ENCODE measurements at regions not wholly inside any gene's neighbourhood (a gene's known extent, or its start where the extent isn't known, plus 50 kb on each side); places are given as distances from the start of the nearest gene placed in this dataset.

DNA sequence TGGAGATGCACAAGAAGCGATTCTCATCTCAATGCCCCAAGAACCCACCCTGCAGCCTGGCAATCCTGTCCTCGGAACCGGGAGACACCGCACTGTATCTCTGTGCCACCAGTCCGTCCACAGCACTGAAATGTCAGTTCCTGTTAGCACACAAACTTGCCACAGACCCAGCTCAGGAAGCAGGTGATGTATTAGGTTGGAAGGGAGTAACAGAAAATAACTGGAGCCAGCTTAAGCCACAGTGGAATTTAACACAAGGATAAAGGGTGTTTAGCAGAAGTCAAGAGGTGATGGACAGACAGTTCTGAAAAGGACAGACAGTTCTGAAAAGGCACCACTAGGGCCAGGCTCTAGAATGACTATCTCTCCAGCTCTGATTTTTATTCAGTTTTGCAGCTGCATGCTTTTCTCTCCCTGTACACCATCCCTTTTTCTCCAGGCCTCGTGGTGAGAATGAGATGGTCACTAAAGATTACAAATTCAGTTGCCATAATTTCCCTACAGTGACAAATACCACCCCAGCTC, 114.4 kb downstream of the ANKRD18B start:
- Histone ChIP-seq H3K36me3 (no peaks in the 10 kb centered on the region), H3K27me3 (peaks cover 0 to 6% of the 10 kb centered on the region in 2 donors), H3K27ac (no peak overlapping the region), H3K4me1 (no peaks in the 10 kb centered on the region), H3K9me3 (no peaks in the 10 kb centered on the region), H3K4me3 (no peak overlapping the region)
- intact Hi-C loops (cut with DNase I; ENCODE audit: low total_unique reads), result no loop called here
- DNase-seq (ENCODE audit: low spot score in 2 of 2), result no peak
- no peak for TF ChIP-seq POLR2AphosphoS5 (IDR thresholded peaks at IDR 0.05)

DNA sequence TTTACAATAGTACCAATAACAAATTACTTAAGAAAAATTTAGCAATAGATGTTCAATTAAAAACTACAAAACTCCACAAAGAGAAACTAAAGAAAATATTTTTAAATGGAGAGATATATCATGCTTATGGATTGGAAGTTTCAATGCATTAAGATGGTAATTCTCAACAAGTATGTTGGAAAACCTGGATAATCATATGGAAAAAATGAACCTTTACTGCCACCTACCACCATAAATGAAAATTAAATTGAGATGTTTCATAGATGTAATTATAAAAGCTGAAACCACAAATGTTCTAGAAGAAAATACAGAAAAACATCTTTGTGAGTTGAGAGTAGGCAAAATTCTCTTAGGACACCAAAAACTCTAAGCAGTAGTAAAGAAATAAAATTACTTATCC, 121.7 kb downstream of the ANKRD18B start:
- DNase-seq (ENCODE audit: low spot score in 2 of 2), result no peak
- Histone ChIP-seq H3K36me3 (no peaks in the 10 kb centered on the region), H3K27ac (no peak overlapping the region), H3K9me3 (no peaks in the 10 kb centered on the region), H3K4me3 (no peak overlapping the region), H3K4me1 (no peaks in the 10 kb centered on the region), H3K27me3 (no peaks in the 10 kb centered on the region)
- intact Hi-C loops (cut with DNase I; ENCODE audit: low total_unique reads), result no loop called here
- no peak for TF ChIP-seq POLR2A (IDR thresholded peaks at IDR 0.05)
- TF ChIP-seq POLR2AphosphoS5 (IDR thresholded peaks at IDR 0.05), result no peak
- TF ChIP-seq, protein P1, sequence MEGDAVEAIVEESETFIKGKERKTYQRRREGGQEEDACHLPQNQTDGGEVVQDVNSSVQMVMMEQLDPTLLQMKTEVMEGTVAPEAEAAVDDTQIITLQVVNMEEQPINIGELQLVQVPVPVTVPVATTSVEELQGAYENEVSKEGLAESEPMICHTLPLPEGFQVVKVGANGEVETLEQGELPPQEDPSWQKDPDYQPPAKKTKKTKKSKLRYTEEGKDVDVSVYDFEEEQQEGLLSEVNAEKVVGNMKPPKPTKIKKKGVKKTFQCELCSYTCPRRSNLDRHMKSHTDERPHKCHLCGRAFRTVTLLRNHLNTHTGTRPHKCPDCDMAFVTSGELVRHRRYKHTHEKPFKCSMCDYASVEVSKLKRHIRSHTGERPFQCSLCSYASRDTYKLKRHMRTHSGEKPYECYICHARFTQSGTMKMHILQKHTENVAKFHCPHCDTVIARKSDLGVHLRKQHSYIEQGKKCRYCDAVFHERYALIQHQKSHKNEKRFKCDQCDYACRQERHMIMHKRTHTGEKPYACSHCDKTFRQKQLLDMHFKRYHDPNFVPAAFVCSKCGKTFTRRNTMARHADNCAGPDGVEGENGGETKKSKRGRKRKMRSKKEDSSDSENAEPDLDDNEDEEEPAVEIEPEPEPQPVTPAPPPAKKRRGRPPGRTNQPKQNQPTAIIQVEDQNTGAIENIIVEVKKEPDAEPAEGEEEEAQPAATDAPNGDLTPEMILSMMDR (IDR thresholded peaks at IDR 0.05), result no peak

DNA sequence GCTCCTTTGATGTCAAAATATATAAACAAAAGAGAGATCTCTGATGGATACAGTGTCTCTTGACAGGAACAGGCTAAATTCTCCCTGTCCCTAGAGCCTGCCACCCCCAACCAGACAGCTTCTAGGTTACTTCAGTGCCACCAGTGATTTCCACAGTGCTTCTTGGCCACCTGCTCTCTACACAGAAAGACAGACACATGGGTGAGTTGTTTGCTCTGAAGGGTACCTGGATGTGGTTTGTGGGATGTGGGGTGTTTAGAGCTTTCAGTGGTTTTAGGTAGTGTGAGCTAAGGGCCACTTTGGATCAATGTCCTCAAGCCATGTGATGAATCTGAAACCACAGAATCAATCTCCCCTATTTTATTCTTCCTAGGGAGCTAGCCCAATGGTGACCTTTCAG, 125.4 kb downstream of the ANKRD18B start:
- intact Hi-C loops (cut with DNase I; ENCODE audit: low total_unique reads), result no loop called here
- TF ChIP-seq, protein P1 (IDR thresholded peaks at IDR 0.05), result no peak
- TF ChIP-seq POLR2AphosphoS5 (IDR thresholded peaks at IDR 0.05), result no peak
- TF ChIP-seq POLR2A (IDR thresholded peaks at IDR 0.05), result no peak
- no peak for DNase-seq (ENCODE audit: low spot score in 2 of 2)
- H3K27ac ChIP-seq, result no peak overlapping the region
- no peaks in the 10 kb centered on the region for H3K4me1 ChIP-seq
- H3K27me3 ChIP-seq, result no peaks in the 10 kb centered on the region
- H3K36me3 ChIP-seq, result no peaks in the 10 kb centered on the region
- no peak overlapping the region for H3K4me3 ChIP-seq
- H3K9me3 ChIP-seq, result no peaks in the 10 kb centered on the region

DNA sequence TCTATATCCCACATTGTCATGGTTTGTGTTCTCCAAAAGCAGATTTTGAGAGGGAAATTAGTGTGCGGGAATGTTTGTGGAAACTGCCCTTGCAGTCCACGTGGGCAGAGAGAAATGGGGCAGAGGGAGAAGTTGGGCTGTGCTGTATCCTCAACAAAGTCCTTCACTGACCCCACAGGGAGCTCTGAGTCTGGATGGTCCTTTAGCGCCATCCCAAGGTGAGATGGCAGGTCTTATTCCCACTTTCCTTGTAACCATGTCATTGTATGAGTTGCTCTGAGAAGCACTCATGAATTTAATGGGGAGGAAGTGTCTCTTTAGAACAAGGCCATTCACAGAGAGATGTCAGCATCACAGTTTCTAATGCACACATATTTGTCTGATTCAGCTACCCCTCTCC, 127.1 kb downstream of the ANKRD18B start:
- no peak overlapping the region for H3K4me3 ChIP-seq
- intact Hi-C loops (cut with DNase I; ENCODE audit: low total_unique reads), result no loop called here
- TF ChIP-seq, protein P1 (IDR thresholded peaks at IDR 0.05), result no peak
- no peak for TF ChIP-seq POLR2A (IDR thresholded peaks at IDR 0.05)
- TF ChIP-seq POLR2AphosphoS5 (IDR thresholded peaks at IDR 0.05), result no peak

DNA sequence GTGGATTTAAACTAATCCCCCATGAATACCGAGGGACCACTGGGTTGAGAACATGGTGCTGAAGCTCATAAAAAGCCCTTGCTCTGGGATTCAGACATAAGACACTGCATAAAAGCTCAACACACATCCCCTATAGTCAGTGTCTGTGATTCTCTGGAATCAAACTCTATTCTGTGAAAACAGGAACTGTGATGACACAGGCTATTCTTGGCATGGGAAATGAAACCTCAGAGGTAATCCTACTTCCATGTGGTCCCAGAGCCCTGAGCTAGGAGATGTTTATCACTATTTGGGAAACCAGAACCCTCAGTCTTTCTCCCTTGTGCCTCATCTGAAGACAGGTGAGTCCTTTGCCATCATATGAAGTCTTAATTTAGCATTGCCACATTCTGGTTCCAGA, 135.4 kb upstream of the PRSS3 start:
- no peaks in the 10 kb centered on the region for H3K4me1 ChIP-seq
- intact Hi-C loops (cut with DNase I; ENCODE audit: low total_unique reads), result no loop called here
- no peaks in the 10 kb centered on the region for H3K9me3 ChIP-seq
- no peak overlapping the region for H3K4me3 ChIP-seq
- peaks cover 0 to 1% of the 10 kb centered on the region in 2 donors for H3K27me3 ChIP-seq
- no peak overlapping the region for H3K27ac ChIP-seq
- no peak for DNase-seq (ENCODE audit: low spot score in 2 of 2)
- no peak for TF ChIP-seq POLR2AphosphoS5 (IDR thresholded peaks at IDR 0.05)
- TF ChIP-seq, protein P1 (IDR thresholded peaks at IDR 0.05), result no peak
- H3K36me3 ChIP-seq, result no peaks in the 10 kb centered on the region

More for the DNA sequence above, 127.1 kb downstream of the ANKRD18B start:
- DNase-seq (ENCODE audit: low spot score in 2 of 2), result no peak
- peaks cover 0 to 3% of the 10 kb centered on the region in 2 donors for H3K27me3 ChIP-seq
- no peaks in the 10 kb centered on the region for H3K4me1 ChIP-seq
- H3K9me3 ChIP-seq, result no peaks in the 10 kb centered on the region
- no peaks in the 10 kb centered on the region for H3K36me3 ChIP-seq
- H3K27ac ChIP-seq, result no peak overlapping the region

DNA sequence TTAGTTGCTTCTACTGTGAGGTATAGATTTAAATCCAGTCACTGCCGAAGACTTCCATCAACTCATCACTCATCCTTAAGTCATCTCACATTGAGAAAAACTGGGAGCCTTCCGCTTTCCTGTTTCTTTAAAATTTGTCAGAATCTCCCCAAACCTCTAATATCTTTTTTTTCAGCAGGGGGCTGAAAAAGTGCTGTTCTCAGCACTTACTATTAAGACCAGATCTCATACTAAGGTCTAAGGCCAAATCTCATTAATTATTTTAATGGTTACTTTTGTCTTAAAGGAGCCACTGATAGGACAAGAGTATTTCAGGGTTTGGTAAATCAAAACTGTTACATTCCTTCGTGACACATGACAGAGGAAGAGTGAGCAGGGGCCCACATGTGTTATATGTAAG, 134.6 kb upstream of the PRSS3 start:
- H3K36me3 ChIP-seq, result no peaks in the 10 kb centered on the region
- intact Hi-C loops (cut with DNase I; ENCODE audit: low total_unique reads), result no loop called here
- no peak for TF ChIP-seq POLR2A (IDR thresholded peaks at IDR 0.05)
- TF ChIP-seq, protein P1 (IDR thresholded peaks at IDR 0.05), result no peak
- no peak for TF ChIP-seq POLR2AphosphoS5 (IDR thresholded peaks at IDR 0.05)
- H3K27ac ChIP-seq, result no peak overlapping the region
- no peaks in the 10 kb centered on the region for H3K4me1 ChIP-seq
- no peaks in the 10 kb centered on the region for H3K27me3 ChIP-seq
- H3K4me3 ChIP-seq, result no peak overlapping the region
- no peak for DNase-seq (ENCODE audit: low spot score in 2 of 2)
- no peaks in the 10 kb centered on the region for H3K9me3 ChIP-seq
